ENCODE measurements at regions not wholly inside any gene's neighbourhood (a gene's known extent, or its start where the extent isn't known, plus 50 kb on each side); places are given as distances from the start of the nearest gene placed in this dataset.

DNA sequence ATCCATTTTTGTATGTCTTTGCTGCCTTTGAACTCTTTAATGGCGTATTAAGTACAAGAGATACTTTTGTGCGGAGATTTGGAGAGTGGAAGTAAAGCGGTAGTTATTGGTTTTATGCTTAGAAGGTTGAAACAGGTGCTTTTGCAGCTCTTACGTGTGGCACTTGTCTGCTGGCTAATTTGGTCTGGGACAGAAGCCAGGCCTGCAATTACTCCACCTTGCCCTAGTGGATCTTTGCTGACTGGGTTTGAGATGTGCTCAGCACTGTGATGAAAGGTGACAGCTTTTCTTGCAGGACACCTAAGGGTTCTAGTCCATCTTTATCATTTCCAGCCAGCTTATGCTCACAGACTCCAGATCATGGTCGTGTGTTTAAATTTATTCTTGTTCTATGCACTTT, 252.5 kb downstream of the RPL10L start:
- DNase-seq = no peak
- TF ChIP-seq POLR2A (IDR thresholded peaks at IDR 0.05; ENCODE audit: low read length) = no peak

DNA sequence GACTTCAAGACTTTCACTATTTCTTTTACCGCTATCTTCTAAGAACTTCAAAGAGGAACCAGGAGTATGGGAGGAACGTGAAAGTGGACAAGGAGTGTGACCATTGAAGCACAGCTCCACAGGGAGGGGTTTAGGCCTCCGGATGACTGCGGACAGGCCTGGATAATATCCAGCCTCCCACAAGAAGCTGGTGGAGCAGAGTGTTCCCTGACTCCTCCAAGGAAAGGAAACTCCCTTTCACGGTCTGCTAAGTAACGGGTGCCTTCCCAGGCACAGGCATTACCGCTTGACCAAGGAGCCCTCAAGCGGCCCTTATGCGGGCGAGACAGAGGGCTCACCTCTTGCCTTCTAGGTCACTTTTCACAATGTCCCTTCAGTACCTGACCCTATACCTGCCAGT, 267.0 kb downstream of the RPL10L start:
- TF ChIP-seq POLR2A (IDR thresholded peaks at IDR 0.05; ENCODE audit: low read length) (no peak), GATA1 (IDR thresholded peaks at IDR 0.05; ENCODE audit: low read depth, low read length) (no peak)
- no peak for DNase-seq

DNA sequence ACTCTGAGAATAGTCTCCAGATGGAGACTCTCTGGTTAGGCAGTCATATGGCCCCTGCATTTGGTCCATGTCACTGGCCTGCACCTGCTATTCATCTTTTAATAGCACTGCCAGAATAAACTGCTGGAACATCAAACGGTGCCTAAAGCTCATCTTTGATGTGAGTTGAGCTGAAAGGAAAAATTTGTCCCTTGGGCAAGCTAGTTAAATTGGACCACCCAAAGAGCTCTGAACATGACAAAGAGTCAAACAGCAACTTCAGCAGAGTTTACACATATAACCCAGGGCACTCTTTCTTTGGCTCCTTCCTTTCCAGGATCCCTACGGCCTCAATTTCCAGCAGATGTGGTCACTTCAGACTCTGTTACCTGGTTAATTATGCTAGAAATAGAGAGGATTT, 269.9 kb downstream of the RPL10L start:
- TF ChIP-seq GATA1 (IDR thresholded peaks at IDR 0.05; ENCODE audit: low read depth, low read length) (no peak), POLR2A (IDR thresholded peaks at IDR 0.05; ENCODE audit: low read length) (no peak)
- no peak for DNase-seq

DNA sequence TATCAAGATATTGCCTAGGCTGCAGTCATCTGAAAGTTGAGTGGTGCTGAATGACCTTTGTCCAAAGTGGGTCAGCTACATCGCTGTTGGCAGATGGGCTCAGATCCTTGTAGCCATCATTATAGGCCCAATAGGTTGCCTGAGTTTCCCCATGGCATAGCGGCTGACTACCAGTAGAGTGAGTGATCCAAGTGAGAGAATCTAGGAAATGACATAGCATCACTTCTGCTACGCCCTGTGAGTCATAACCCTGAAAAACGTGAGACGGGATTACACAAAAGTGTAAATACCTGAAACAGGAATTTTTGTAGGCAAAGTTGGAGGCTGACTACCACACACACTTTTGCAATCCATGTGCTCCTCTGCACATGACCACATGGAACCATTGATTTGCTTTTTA, 273.3 kb downstream of the RPL10L start:
- DNase-seq = no peak
- TF ChIP-seq GATA1 (IDR thresholded peaks at IDR 0.05; ENCODE audit: low read depth, low read length) (no peak), POLR2A (IDR thresholded peaks at IDR 0.05; ENCODE audit: low read length) (no peak)

DNA sequence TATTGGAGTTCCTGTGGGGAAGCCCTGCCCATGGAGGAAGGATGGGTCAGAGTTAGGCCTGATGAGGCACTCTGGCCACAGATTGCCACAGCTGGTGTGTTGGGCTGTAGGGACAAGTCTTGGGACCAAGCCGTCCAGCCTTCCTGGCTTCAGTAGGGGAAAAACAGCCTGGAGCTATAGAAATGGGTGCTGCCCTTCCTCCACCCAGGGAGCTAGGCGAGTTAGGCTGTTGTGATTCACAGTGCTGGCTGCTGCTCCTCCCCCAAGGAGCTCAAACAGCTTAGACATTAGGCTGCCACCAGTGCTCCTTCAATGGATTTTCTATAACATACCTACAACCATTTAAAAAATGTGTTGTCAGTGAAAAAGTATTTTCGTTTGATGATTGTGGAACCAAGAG, 274.3 kb downstream of the RPL10L start:
- no peak for TF ChIP-seq GATA1 (IDR thresholded peaks at IDR 0.05; ENCODE audit: low read depth, low read length)
- no peak for DNase-seq

DNA sequence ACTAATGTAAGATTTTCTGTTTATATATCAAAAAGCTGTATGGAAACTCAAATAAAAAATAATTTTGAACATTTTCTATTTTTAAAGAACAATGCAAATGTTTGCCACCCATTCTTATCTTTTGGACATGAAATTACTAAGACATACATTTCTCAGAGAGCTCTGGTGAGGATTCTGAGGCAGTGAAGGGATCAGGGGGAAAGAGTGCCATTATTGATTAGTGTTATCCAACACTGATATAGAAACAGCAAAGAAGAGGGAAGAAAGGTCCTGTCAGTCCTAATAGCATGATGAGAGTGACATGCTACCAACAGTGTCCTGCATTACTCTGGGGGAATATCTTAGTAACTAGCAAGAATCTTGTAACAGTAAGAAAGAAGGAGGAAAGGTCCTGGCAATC, 282.2 kb downstream of the RPL10L start:
- no peak for DNase-seq
- TF ChIP-seq POLR2A (IDR thresholded peaks at IDR 0.05; ENCODE audit: low read length) (no peak), GATA1 (IDR thresholded peaks at IDR 0.05; ENCODE audit: low read depth, low read length) (no peak)

DNA sequence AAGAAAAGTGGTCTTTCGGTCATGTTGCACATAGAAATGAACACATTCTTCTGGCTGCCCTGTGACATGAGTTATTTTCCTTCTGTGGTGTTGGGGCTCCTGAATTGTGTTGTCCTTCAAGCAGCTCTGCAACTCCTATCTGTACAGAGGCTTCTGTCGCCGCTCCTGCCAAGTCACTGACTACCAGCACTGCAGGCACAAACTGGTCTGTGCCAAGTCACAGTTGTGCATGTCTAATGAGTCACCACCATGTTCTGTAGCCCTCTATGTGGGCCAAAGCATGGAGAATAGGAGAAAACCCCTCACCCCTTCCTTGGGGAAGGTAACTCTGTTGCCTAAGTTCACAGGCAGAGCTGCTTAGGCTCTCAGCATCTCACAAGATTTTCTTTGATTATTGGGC, 283.3 kb downstream of the RPL10L start:
- no peak for DNase-seq
- TF ChIP-seq POLR2A (IDR thresholded peaks at IDR 0.05; ENCODE audit: low read length) = no peak
- TF ChIP-seq GATA1 (IDR thresholded peaks at IDR 0.05; ENCODE audit: low read depth, low read length) = no peak

DNA sequence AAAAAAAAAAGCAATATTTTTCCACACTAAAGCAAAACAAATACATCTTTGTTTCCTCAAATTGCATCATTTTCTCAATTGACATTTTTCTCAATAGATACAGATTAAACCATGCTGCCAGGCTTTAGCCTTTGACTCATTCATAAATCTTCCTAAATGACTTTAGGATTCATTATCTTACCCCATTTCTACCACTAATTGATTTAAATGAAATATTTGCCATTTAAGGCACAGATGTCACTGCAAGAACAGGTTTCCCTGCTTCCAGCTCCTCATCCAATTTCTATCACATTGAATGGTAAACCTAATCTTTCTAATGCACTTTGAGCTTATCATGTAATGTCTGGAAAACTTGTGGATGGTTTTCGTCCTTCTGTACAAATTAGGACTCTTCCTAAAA, 298.7 kb downstream of the RPL10L start:
- TF ChIP-seq GATA1 (IDR thresholded peaks at IDR 0.05; ENCODE audit: low read depth, low read length) (no peak), POLR2A (IDR thresholded peaks at IDR 0.05; ENCODE audit: low read length) (no peak)
- DNase-seq = no peak

DNA sequence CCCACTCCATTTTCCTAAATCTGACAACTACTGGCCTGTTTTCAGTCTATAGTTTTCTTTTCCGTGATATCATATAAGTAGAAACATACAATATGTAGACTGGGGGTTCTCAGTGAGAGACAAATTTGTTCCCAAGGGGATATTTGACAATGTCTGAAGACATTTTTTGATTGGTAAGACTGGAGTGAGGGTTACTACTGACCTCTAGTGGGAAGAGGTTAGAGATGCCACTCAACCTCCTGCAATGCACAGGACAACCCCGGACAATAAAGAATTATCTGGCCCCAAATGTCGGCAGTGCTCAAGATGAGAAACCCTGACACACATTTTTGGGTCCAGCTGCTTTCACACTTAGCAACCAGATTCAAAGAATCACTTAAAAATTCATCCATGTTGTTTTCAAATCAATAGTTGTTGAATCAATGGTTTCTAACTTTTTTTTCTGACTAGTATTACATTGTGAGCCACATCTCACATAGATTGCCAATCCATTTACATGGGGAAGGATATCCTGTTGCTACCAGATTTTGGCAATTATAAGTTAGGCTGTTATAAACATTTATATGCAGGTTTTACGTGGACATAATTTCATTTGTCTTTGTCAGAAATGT, 307.1 kb downstream of the RPL10L start:
- TF ChIP-seq POLR2A (IDR thresholded peaks at IDR 0.05; ENCODE audit: low read length) (no peak), GATA1 (IDR thresholded peaks at IDR 0.05; ENCODE audit: low read depth, low read length) (no peak)
- peak; percentile 5 to 23 for DNase-seq

DNA sequence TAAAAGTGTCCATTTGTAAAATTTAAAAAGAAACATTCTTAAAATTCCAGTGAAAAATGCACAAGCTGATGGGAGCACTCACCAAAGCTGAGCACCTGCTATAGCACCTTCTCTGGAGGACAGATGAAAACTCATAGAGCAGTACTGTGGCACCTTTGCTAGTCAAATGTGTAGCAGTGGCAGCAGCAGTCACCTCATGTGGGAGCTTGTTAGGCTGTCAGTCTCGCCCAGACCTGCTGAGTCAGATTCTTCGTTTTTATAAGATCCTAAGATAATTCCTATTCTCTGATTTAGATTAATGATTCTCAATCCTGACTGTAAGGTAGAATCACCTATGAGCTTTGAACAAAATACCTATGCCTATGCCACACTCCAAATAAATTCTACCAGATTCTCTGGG, 325.8 kb downstream of the RPL10L start:
- DNase-seq = no peak
- TF ChIP-seq GATA1 (IDR thresholded peaks at IDR 0.05; ENCODE audit: low read depth, low read length) (no peak), POLR2A (IDR thresholded peaks at IDR 0.05; ENCODE audit: low read length) (no peak)

DNA sequence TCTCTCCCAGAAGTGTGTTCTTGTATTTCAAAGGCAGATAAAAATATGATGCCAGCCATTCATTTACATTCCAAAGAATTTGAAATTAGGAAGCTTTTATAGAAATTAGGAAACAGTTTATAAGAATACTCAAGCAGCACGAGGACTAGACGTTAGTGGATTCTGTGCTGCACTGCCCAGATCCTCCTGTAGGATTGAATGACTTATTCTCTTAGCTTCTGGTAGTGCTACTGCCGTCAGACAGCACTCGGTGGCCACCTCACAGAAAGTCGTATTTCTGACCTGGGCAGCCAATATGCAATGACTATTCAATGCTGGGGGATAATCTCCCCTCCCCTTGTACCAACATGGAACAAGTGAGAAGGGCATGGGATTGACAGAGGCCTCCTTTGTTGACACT, 326.4 kb downstream of the RPL10L start:
- TF ChIP-seq POLR2A (IDR thresholded peaks at IDR 0.05; ENCODE audit: low read length) (no peak), GATA1 (IDR thresholded peaks at IDR 0.05; ENCODE audit: low read depth, low read length) (no peak)
- no peak for DNase-seq

DNA sequence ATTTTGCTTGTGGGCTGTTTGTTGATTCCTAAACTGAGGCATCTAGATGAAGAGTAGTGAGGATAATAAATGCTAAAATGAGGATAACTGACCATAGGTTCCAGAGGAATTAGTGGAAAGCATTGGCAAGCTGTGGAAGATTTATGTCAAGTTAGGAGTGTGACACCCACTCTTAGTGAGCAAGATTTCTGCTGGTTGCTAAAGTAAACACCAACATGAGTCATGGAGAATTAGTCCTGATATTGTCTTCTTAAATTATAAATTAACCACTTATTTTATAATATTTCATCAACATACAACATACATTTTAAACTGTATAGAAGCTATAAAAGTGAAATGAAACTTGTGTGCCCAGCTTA, 328.2 kb downstream of the RPL10L start:
- DNase-seq = no peak
- TF ChIP-seq POLR2A (IDR thresholded peaks at IDR 0.05; ENCODE audit: low read length) = no peak
- no peak for TF ChIP-seq GATA1 (IDR thresholded peaks at IDR 0.05; ENCODE audit: low read depth, low read length)

DNA sequence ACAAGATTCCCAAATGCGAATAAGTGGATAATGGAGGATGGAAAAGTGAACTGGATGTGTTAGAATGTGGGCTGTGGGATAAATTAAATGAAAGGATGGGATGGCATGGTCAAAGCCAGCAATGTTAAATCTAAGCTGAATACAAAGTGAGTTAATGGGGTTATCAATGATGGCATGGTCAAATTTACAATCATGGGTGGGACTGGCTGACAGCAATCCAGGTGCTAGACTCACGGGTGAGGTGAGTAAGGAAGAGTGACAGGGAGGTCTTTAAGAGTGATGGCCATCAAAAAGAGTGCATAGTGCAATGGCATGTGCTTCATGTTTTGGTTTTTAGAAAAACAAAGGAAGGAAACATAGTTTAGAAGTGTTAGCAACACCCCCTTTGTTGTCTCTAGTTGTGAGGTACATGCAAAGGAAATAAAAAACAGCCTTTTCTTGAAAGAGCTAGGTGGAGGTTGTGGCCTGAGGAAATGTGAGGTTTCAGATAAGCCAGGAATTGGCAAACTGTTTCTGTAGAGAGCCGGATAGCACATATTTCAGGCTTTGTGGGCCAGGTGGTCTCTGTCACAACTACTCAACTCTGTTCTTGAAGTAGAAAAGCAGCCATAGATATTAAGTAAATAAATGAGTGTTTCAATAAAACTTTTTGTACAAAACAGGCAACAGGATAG, 328.7 kb downstream of the RPL10L start:
- TF ChIP-seq GATA1 (IDR thresholded peaks at IDR 0.05; ENCODE audit: low read depth, low read length) = no peak
- no peak for TF ChIP-seq POLR2A (IDR thresholded peaks at IDR 0.05; ENCODE audit: low read length)
- no peak for DNase-seq

DNA sequence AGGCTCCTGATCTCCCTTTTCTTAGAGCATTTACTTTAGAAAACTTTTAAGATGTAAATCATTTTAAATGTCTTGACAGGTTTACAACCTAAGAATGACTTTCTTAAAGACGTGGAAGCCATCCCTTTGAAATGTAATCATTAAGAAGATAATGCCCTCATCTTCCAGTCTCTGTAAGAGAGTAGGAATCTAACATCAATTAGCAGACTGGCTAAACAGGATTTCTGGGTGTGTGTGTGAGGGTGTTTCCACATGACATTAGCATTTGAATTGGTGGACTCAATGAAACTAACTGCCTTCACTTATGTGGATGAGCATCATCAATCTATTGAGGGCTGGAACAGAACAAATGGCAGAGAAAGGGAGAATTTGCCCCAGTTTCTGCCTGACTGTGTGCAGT, 329.5 kb downstream of the RPL10L start:
- TF ChIP-seq GATA1 (IDR thresholded peaks at IDR 0.05; ENCODE audit: low read depth, low read length) = no peak
- TF ChIP-seq POLR2A (IDR thresholded peaks at IDR 0.05; ENCODE audit: low read length) = no peak
- DNase-seq = no peak

DNA sequence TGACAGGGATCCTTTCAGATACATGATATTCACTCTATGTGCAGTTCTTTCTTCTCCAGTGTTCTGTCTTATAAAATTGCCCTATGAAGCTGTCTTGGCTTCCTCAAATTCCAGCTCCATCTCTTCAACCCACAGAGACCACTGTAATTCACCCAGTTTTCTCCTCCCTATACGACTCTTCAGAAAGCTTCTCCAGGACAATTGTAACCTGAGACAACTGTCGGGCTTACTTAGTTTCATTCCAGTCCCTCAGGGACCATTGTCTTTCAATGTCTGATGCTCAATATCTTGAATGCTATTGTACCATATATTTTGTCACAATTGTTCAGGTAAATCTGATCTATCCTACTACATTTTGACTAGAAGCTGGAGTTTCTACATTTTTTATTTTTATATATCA, 345.3 kb downstream of the RPL10L start:
- TF ChIP-seq POLR2A (IDR thresholded peaks at IDR 0.05; ENCODE audit: low read length) = no peak
- TF ChIP-seq GATA1 (IDR thresholded peaks at IDR 0.05; ENCODE audit: low read depth, low read length) = no peak
- DNase-seq = no peak

DNA sequence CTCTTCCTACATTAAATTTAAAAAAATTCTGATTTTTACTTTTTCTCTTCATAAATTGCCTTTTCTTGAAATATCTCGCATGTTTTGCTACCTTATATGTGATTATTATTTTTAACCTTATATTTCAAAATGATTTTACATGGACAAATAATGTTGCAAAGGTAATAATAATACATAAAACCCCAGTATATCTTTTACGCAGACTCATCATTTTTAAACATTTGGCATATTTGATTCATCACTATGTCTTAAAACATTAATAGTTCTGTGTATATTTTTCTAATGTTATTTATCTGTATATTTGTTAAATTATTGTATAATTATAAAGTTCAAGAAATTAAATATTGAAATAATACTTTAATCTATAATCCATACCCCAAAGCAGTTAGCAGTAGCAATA, 350.8 kb downstream of the RPL10L start:
- TF ChIP-seq GATA1 (IDR thresholded peaks at IDR 0.05; ENCODE audit: low read depth, low read length) (no peak), POLR2A (IDR thresholded peaks at IDR 0.05; ENCODE audit: low read length) (no peak)
- DNase-seq = no peak

Data from erythroblast (primary cell).